Coronary artery (tissue), 2 donors: ENCODE measurements at regions not wholly inside any gene's neighbourhood (a gene's known extent, or its start where the extent isn't known, plus 50 kb on each side); places are given as distances from the start of the nearest gene placed in this dataset.

Experiments used
- DNase-seq: peaks from one replicate; pipeline ENCODE4 v3.0.0-alpha.2; 2017; ENCODE audit warnings: low spot score
- H3K27ac ChIP-seq, 2 donors: fragments of 200-600 bp; sonication (generic); one replicate each; pipeline ENCODE4 v1.5.1; 2016 to 2019
- H3K4me3 ChIP-seq: fragments of 200-600 bp; sonication (generic); 2 replicates; pipeline ENCODE4 v1.5.1; 2016; ENCODE audit warnings: mild to moderate bottlenecking, moderate library complexity
- CTCF ChIP-seq: fragments of 200-600 bp; sonication (generic); IDR thresholded peaks from one replicate; pipeline ENCODE4 v1.5.1; 2019; ENCODE audit warnings: antibody characterized with exemption

- no peak overlapping the region for H3K4me3 ChIP-seq
- H3K27ac ChIP-seq: no peak overlapping the region
- no peak for DNase-seq
- no peak for TF ChIP-seq CTCF
These were observed 180.5 kb upstream of the RIOK2 start for GRCh38 chr5:97363577-97363976.

- Histone ChIP-seq H3K27ac (no peak overlapping the region), H3K4me3 (no peak overlapping the region)
- no peak for DNase-seq
- TF ChIP-seq CTCF: no peak
These were observed 181.7 kb upstream of the RIOK2 start for GRCh38 chr5:97364731-97365130.

- no peak for DNase-seq
- Histone ChIP-seq H3K4me3 (no peak overlapping the region), H3K27ac (no peak overlapping the region)
- no peak for TF ChIP-seq CTCF
These were observed 182.3 kb upstream of the RIOK2 start for GRCh38 chr5:97365163-97365845.

- H3K4me3 ChIP-seq: no peak overlapping the region
- H3K27ac ChIP-seq: no peak overlapping the region
- no peak for DNase-seq
- TF ChIP-seq CTCF: no peak
These were observed 182.9 kb upstream of the RIOK2 start for GRCh38 chr5:97365918-97366317.

- TF ChIP-seq CTCF: no peak
- DNase-seq: no peak
- Histone ChIP-seq H3K4me3 (no peak overlapping the region), H3K27ac (no peak overlapping the region)
These were observed 192.9 kb upstream of the RIOK2 start for GRCh38 chr5:97375959-97376358.

- Histone ChIP-seq H3K27ac (no peak overlapping the region), H3K4me3 (no peak overlapping the region)
- no peak for DNase-seq
- no peak for TF ChIP-seq CTCF
These were observed 194.5 kb upstream of the RIOK2 start for GRCh38 chr5:97377582-97377981.

GRCh38 chr5:97383996-97384395 lies 200.9 kb upstream of the RIOK2 start:
- no peak for DNase-seq
- no peak for TF ChIP-seq CTCF
- Histone ChIP-seq H3K27ac (no peak overlapping the region), H3K4me3 (no peak overlapping the region)
